GM12864 (cell line): ENCODE measurements at regions not wholly inside any gene's neighbourhood (a gene's known extent, or its start where the extent isn't known, plus 50 kb on each side); places are given as distances from the start of the nearest gene placed in this dataset.

Experiments used
- DNase-seq: peaks from one replicate; pipeline ENCODE4 v3.0.0-alpha.2; 2011; ENCODE audit warnings: low read depth
- H3K4me3 ChIP-seq: 2 replicates; pipeline ENCODE4 v1.5.1; 2011; ENCODE audit warnings: mild to moderate bottlenecking, low read depth, low read length, control low read depth
- TF ChIP-seq, protein P1 (sequence below): IDR thresholded peaks from 2 replicates; pipeline ENCODE4 v1.5.1; 2011; ENCODE audit warnings: low read depth, mild to moderate bottlenecking, moderate library complexity, low read length, control low read depth, inconsistent platforms; ENCODE audit errors: missing control alignments

- no peak overlapping the region for H3K4me3 ChIP-seq
- TF ChIP-seq, protein P1, sequence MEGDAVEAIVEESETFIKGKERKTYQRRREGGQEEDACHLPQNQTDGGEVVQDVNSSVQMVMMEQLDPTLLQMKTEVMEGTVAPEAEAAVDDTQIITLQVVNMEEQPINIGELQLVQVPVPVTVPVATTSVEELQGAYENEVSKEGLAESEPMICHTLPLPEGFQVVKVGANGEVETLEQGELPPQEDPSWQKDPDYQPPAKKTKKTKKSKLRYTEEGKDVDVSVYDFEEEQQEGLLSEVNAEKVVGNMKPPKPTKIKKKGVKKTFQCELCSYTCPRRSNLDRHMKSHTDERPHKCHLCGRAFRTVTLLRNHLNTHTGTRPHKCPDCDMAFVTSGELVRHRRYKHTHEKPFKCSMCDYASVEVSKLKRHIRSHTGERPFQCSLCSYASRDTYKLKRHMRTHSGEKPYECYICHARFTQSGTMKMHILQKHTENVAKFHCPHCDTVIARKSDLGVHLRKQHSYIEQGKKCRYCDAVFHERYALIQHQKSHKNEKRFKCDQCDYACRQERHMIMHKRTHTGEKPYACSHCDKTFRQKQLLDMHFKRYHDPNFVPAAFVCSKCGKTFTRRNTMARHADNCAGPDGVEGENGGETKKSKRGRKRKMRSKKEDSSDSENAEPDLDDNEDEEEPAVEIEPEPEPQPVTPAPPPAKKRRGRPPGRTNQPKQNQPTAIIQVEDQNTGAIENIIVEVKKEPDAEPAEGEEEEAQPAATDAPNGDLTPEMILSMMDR = no peak
- DNase-seq = no peak
These were observed 107.7 kb downstream of the SLC25A46 start for GRCh38 chr5:110846398-110847001.

GRCh38 chr5:110851357-110851756, 112.5 kb downstream of the SLC25A46 start:
- no peak for DNase-seq
- TF ChIP-seq, protein P1 = no peak
- no peak overlapping the region for H3K4me3 ChIP-seq

DNA sequence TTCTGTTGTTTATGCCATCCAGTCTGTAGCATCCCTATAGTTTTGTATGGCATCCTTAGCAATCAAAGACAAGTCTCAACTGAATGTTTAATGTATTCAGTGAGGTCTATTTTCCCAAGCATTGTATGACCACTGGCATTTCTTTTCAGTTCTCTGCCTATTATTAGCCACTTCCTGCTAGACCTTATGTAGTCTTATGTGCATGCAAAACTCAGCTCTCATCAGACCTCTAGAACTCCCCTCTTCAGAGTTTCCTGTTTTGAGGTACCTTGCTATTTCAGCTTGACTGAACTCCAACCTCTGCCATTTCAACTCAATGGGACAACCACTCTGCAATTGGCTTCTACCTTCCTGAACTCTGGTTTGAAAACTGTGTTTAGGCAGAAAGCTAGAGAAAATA, 113.2 kb downstream of the SLC25A46 start:
- TF ChIP-seq, protein P1 = no peak
- peak; percentile 7 for DNase-seq
- H3K4me3 ChIP-seq = no peak overlapping the region

DNA sequence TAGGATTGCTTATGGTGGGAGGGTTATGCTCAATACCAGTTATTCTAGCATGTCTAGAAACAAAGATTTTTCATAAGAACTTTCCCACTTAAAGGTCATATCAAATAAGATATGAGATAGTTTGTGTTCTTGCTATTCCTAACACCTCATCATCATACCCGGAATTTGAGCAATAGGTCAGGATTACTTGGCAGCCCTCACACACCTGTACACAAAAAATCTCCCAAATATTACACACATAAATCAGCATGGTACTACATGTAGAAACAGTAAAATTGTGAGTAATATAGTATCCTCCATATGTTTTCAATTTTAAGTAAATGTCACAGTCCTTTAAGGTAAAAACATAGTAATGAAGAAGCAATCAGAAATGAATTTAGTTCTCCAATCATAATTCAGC, 113.7 kb downstream of the SLC25A46 start:
- DNase-seq = no peak
- H3K4me3 ChIP-seq = no peak overlapping the region
- TF ChIP-seq, protein P1 = no peak

DNA sequence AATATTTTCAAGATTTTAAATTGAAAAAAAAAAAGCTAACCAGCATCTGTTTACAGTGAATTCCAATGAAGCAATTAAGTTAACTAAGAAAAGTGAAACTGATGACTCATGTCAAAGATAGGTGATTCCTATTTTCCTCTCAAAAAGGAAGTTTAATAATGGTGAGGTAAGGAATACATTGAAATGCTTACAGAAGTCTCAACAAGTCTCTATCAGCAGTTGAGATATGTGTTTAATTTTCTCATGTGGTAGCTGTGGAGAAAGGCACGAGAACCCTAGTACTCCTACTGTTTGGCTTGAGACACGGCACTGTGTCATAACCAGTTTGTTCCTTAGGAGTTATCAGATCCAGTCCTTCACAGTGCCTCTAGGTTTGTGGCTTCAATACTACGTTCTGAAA, 114.5 kb downstream of the SLC25A46 start:
- no peak for DNase-seq
- TF ChIP-seq, protein P1 = no peak
- no peak overlapping the region for H3K4me3 ChIP-seq

GRCh38 chr5:110854200-110854599, 115.4 kb downstream of the SLC25A46 start:
- no peak for DNase-seq
- TF ChIP-seq, protein P1 = no peak
- H3K4me3 ChIP-seq = no peak overlapping the region

- no peak for DNase-seq
- TF ChIP-seq, protein P1 = no peak
- H3K4me3 ChIP-seq = no peak overlapping the region
These were observed 117.2 kb downstream of the SLC25A46 start for GRCh38 chr5:110855961-110856360.
